Endothelial cell of umbilical vein (primary cell): ENCODE measurements at regions not wholly inside any gene's neighbourhood (a gene's known extent, or its start where the extent isn't known, plus 50 kb on each side); places are given as distances from the start of the nearest gene placed in this dataset.

Experiments
- BruUV-seq: library from RNA; stranded (reverse); fragments of 400-500 nt; replicated peaks from 2 replicates; lab custom pipeline; 2021; lab: Mats Ljungman, UMichigan
- CTCF ChIA-PET: fragments of 300-600, 350-600 bp; sonication (Branson Sonifier 250); formaldehyde crosslinking; loops from one replicate; lab custom pipeline; 2021; ENCODE audit warnings: antibody characterized with exemption, inconsistent platforms; lab: Charles Lee
- POLR2A ChIA-PET: fragments of 300-600, 350-600 bp; sonication (Branson Sonifier 250); formaldehyde crosslinking; loops from one replicate; lab custom pipeline; 2021; ENCODE audit warnings: antibody characterized with exemption, inconsistent platforms; lab: Charles Lee
- DNase-seq: peaks from one replicate; pipeline ENCODE4 v3.0.0-alpha.2; 2011; ENCODE audit warnings: low read depth, low spot score
- FAIRE-seq: peaks from 2 replicates; lab custom pipeline; 2011; peaks lifted over from hg19 to GRCh38; lab: Jason Lieb, UNC
- H2AFZ ChIP-seq: 2 replicates; pipeline ENCODE4 v1.6.0; 2012; ENCODE audit warnings: low read depth, low read length, control low read depth, inconsistent platforms
- H3K27ac ChIP-seq: 2 replicates; pipeline ENCODE4 v1.5.1; 2011; ENCODE audit warnings: low read depth, mild to moderate bottlenecking, control low read depth, low read length, moderate library complexity; ENCODE audit not compliant: insufficient read depth
- H3K27me3 ChIP-seq, 2 experiments: 2 replicates each; pipeline versions ENCODE4 v1.6.0 to v1.6.1; 2011; ENCODE audit warnings: low read length in 2 of 2, mixed read lengths in 1 of 2; ENCODE audit not compliant: control insufficient read depth in 2 of 2, insufficient read depth in 2 of 2
- H3K36me3 ChIP-seq, 2 experiments: 2 replicates in 1 of 2; 3 replicates in 1 of 2; pipeline ENCODE4 v1.5.1; 2011; ENCODE audit warnings: low read length in 2 of 2, mild to moderate bottlenecking in 1 of 2, moderate library complexity in 1 of 2; ENCODE audit not compliant: control insufficient read depth in 2 of 2, insufficient read depth in 2 of 2; ENCODE audit errors: extremely low read depth in 1 of 2
- H3K4me1 ChIP-seq: 3 replicates; pipeline ENCODE4 v1.5.1; 2011; ENCODE audit warnings: mild to moderate bottlenecking, low read length; ENCODE audit not compliant: control insufficient read depth, insufficient read depth; ENCODE audit errors: extremely low read depth
- H3K4me2 ChIP-seq: 2 replicates; pipeline ENCODE4 v1.6.1; 2011; ENCODE audit warnings: low read length, control low read depth, mixed read lengths; ENCODE audit not compliant: insufficient read depth
- H3K4me3 ChIP-seq, 3 experiments: fragments of 200-600 bp in 1 of 3; sonication (generic), shearing (Covaris generic) in 1 of 3; replicated peaks in 1 of 3; 2 replicates each; pipeline ENCODE4 v1.5.1; 2011 to 2016; ENCODE audit warnings: control low read depth in 3 of 3, low read length in 3 of 3, mild to moderate bottlenecking in 2 of 3, inconsistent platforms in 1 of 3, low read depth in 1 of 3, moderate library complexity in 1 of 3; ENCODE audit not compliant: insufficient read depth in 1 of 3
- H3K79me2 ChIP-seq: 2 replicates; pipeline ENCODE4 v1.6.0; 2012; ENCODE audit warnings: low read length, inconsistent platforms; ENCODE audit not compliant: control insufficient read depth, insufficient read depth
- H3K9ac ChIP-seq: replicated peaks from 2 replicates; pipeline ENCODE3; 2011; ENCODE audit warnings: low read length, control low read depth; ENCODE audit not compliant: insufficient read depth; ENCODE audit errors: extremely low read depth
- H3K9me1 ChIP-seq: replicated peaks from 3 replicates; pipeline ENCODE4 v1.6.0; 2011; ENCODE audit warnings: mild to moderate bottlenecking, low read length; ENCODE audit not compliant: control insufficient read depth, insufficient read depth; ENCODE audit errors: extremely low read depth
- H3K9me3 ChIP-seq: replicated peaks from 2 replicates; pipeline ENCODE4 v1.5.1; 2012; ENCODE audit warnings: low read length, inconsistent platforms; ENCODE audit not compliant: control insufficient read depth, insufficient read depth
- H4K20me1 ChIP-seq: replicated peaks from 2 replicates; pipeline ENCODE3; 2011; ENCODE audit warnings: mild to moderate bottlenecking, low read length; ENCODE audit not compliant: control insufficient read depth, insufficient read depth; ENCODE audit errors: extremely low read depth
- EZH2 ChIP-seq: IDR thresholded peaks from 2 replicates; pipeline ENCODE4 v1.6.1; 2012; ENCODE audit warnings: borderline replicate concordance, low read depth, mild to moderate bottlenecking, moderate library complexity, low read length, inconsistent platforms; ENCODE audit not compliant: severe bottlenecking
- FOS ChIP-seq: IDR thresholded peaks from 2 replicates; pipeline ENCODE4 v1.6.1; 2011; ENCODE audit warnings: mild to moderate bottlenecking, low read length, moderate library complexity, borderline replicate concordance; ENCODE audit not compliant: insufficient read depth
- GATA2 ChIP-seq: IDR thresholded peaks from 2 replicates; pipeline ENCODE4 v1.7.0; 2011; ENCODE audit warnings: low read depth, mild to moderate bottlenecking, moderate library complexity, mixed read lengths, low read length; ENCODE audit not compliant: insufficient read length, insufficient read depth
- JUN ChIP-seq: IDR thresholded peaks from 2 replicates; pipeline ENCODE4 v1.6.1; 2011; ENCODE audit warnings: borderline replicate concordance, low read depth; ENCODE audit not compliant: insufficient read length, insufficient read depth
- MYC ChIP-seq: IDR thresholded peaks from one replicate; pipeline ENCODE4 v1.6.1; 2011; ENCODE audit warnings: mild to moderate bottlenecking, low read depth, low read length
- POLR2AphosphoS5 ChIP-seq: IDR thresholded peaks from 2 replicates; pipeline ENCODE4 v1.6.1; 2012; ENCODE audit warnings: low read depth, mild to moderate bottlenecking, control low read depth, low read length, moderate library complexity; ENCODE audit not compliant: insufficient read depth
- dilution Hi-C: fragments of 300-500 bp; cut with MboI; formaldehyde crosslinking; loops from one replicate; pipeline ENCODE4 v1.15.0; 2019; ENCODE audit warnings: low sequenced_read_pairs; ENCODE audit not compliant: extremely low pct_ligation_motif_present
- intact Hi-C: fragments of 100-400 bp; cut with micrococcal nuclease; formaldehyde crosslinking; loops from one replicate; pipeline ENCODE4 v1.10.0; 2022
- TF ChIP-seq, protein P1 (sequence below): IDR thresholded peaks from 2 replicates; pipeline ENCODE4 v1.6.1; 2011; ENCODE audit not compliant: insufficient read depth, insufficient read length
- TF ChIP-seq, protein P2 (sequence below), 2 donors: IDR thresholded peaks; 1 replicate in 1 of 2; 2 replicates in 1 of 2; pipeline ENCODE4 v1.5.1; 2011; ENCODE audit warnings: low read length in 2 of 2, mild to moderate bottlenecking in 2 of 2, moderate library complexity in 2 of 2, control low read depth in 1 of 2, inconsistent platforms in 1 of 2, low read depth in 1 of 2; ENCODE audit not compliant: insufficient read depth in 1 of 2; ENCODE audit errors: extremely low read depth in 1 of 2

GRCh38 chr4:14669371-14669770, 332.9 kb upstream of the CPEB2 start:
- no peaks in the 10 kb centered on the region for H3K79me2 ChIP-seq
- no peaks in the 10 kb centered on the region for H3K4me1 ChIP-seq
- BruUV-seq = no TSS peak
- ChIA-PET CTCF (no interaction called here), POLR2A (no interaction called here)
- H3K4me3 ChIP-seq = no peak overlapping the region
- H3K36me3 ChIP-seq = no peaks in the 10 kb centered on the region
- H4K20me1 ChIP-seq = no peaks in the 10 kb centered on the region
- TF ChIP-seq FOS (no peak), MYC (no peak), GATA2 (no peak), POLR2AphosphoS5 (no peak), EZH2 (no peak), JUN (no peak)
- TF ChIP-seq, protein P1, sequence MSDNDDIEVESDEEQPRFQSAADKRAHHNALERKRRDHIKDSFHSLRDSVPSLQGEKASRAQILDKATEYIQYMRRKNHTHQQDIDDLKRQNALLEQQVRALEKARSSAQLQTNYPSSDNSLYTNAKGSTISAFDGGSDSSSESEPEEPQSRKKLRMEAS = no peak
- TF ChIP-seq, protein P2, sequence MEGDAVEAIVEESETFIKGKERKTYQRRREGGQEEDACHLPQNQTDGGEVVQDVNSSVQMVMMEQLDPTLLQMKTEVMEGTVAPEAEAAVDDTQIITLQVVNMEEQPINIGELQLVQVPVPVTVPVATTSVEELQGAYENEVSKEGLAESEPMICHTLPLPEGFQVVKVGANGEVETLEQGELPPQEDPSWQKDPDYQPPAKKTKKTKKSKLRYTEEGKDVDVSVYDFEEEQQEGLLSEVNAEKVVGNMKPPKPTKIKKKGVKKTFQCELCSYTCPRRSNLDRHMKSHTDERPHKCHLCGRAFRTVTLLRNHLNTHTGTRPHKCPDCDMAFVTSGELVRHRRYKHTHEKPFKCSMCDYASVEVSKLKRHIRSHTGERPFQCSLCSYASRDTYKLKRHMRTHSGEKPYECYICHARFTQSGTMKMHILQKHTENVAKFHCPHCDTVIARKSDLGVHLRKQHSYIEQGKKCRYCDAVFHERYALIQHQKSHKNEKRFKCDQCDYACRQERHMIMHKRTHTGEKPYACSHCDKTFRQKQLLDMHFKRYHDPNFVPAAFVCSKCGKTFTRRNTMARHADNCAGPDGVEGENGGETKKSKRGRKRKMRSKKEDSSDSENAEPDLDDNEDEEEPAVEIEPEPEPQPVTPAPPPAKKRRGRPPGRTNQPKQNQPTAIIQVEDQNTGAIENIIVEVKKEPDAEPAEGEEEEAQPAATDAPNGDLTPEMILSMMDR (IDR thresholded peaks at IDR 0.05; ENCODE audit: extremely low read depth in 1 of 2, insufficient read depth in 1 of 2, low read depth in 1 of 2, low read length in 2 of 2) = no peak
- peaks cover 3% of the 10 kb centered on the region for H3K9me3 ChIP-seq
- H3K9me1 ChIP-seq = no peaks in the 10 kb centered on the region
- no peak overlapping the region for H3K27ac ChIP-seq
- dilution Hi-C loops = no loop called here
- DNase-seq = no peak
- H3K27me3 ChIP-seq = no peaks in the 10 kb centered on the region
- no peak for FAIRE-seq
- H3K9ac ChIP-seq = no peak overlapping the region
- H2AFZ ChIP-seq = no peak overlapping the region
- intact Hi-C loops = no loop called here
- no peak overlapping the region for H3K4me2 ChIP-seq
